ENCODE measurements at regions not wholly inside any gene's neighbourhood (a gene's known extent, or its start where the extent isn't known, plus 50 kb on each side); places are given as distances from the start of the nearest gene placed in this dataset.

DNA sequence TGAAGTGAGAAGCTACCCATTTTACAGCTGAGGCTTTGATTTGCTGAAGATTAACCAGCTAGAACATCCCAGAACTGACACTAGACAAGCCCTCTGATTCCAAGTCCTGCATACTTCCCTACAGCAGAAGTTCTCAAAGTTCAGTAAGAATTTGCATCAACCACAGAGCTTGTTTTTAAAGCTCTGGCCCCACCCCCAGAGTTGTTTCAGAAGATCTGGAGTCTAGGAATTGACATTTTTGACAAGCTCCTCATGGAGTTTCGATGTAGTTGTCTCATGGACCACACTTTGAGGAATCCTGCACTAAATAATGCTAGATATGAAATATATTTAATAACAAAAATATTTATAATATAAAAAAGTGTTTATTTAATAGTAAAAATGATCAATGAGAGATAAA is 120.3 kb upstream of the ADAMTS18 start:
- no peak for DNase-seq (ENCODE audit: low spot score)

DNA sequence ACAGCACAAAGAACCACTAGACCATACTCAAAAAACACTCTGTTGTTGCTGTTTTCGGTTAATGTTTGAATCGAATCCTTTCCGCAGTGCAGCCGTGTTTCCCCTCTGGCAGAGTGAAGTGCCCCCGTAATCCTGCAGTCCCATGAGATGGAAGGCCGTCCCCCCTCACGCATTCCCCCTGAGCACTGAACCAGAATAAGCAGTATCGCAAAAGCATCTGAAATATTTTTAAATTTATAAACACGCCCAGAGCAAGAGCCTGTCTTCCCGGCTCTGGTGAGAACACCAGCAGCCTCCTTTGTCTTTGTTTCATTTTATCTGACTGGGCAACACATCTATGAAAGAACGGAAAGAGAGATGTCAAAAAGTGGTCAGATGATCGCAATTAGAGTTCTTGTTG is 121.0 kb upstream of the ADAMTS18 start:
- DNase-seq (ENCODE audit: low spot score) = no peak

GRCh38 chr16:77556201-77556873 is 121.5 kb upstream of the ADAMTS18 start:
- no peak for DNase-seq (ENCODE audit: low spot score)

GRCh38 chr16:77557385-77557784 is 122.6 kb upstream of the ADAMTS18 start:
- no peak for DNase-seq (ENCODE audit: low spot score)

GRCh38 chr16:77558786-77559185 is 124.0 kb upstream of the ADAMTS18 start:
- no peak for DNase-seq (ENCODE audit: low spot score)

- no peak for DNase-seq (ENCODE audit: low spot score)
These were observed 127.7 kb upstream of the ADAMTS18 start for GRCh38 chr16:77562497-77562896.

- DNase-seq (ENCODE audit: low spot score) = no peak
These were observed 130.1 kb upstream of the ADAMTS18 start for GRCh38 chr16:77564791-77565390.

DNA sequence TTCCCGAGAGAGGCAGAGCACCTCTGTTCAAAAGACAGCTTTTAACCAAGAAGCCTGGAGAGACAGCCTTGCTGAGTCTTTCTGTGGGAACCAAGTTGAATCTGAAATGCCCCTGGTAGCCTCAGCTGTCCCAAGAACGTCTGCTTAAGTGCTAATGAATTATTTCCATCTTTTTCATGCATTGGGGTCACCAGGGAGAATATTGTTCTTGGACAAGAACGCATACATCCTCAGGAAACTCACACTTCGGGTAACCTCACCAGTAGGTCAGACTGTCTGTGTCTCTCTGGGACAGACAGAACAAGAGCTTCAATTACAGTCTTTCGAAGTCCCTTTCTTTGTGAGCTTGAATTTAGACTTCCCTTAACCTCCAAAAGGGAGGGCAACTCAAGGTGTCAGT is 134.6 kb upstream of the ADAMTS18 start:
- no peak for DNase-seq (ENCODE audit: low spot score)

- no peak for DNase-seq (ENCODE audit: low spot score)
These were observed 135.7 kb upstream of the ADAMTS18 start for GRCh38 chr16:77570574-77570973.

DNA sequence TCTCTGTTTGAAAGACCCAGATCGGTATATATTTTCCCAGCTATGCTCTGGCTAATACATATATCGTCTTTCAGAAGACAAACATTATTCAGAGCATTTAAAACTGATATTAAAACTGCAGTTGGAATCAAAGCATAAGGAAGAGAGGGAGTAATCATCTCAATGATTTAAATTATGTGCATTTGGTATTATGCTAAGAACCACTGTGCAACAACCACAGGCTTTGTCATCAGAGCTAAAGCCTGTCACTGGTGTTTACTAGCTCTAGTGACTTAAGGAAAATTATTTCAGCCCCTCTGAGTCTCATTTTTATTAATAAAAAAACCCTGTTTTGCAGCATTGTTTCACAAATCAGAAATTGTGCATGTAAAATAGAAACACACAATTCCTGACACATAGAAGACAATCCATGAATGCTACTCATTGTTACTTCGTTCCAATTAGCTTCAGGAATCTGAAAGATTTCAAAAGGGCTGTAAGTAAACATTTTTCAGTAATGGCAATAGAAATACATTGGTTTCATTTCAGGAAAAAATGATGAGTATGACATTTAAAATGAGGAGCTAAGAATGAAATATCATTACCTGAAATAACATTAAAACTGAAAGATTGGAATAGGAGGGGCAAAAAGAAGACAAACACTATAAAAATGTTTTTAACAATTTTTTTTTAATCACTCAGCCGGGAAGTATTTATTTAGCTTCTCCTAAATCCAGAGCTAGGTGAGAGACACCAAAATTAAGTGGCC is 136.5 kb upstream of the ADAMTS18 start:
- DNase-seq (ENCODE audit: low spot score) = peak; percentile 29

- no peak for DNase-seq (ENCODE audit: low spot score)
These were observed 140.2 kb upstream of the ADAMTS18 start for GRCh38 chr16:77574867-77575624.

DNA sequence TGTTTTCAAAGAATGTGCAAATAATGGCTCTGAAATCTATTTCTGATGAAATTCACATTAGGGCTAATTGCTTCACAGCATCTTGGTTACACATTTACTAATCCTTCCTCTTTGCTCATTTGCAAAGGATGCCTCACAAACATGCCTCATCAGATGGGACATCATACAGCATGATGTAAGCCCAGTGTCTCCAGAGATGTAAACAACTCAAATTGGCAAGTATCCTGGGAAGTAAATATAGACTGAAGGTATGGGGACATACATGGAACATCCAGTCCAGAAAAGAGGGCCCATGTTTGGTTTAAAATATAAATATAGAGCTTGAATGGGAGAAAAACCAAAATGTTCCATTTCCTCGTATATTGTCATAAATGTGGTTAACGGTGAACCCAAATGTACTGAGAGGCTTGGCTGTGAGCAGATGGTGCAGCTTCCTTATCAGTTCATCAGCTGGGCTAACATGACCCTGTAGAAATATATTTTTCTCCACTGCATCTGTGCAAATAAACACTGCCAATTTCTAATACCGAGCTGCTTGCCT is 142.9 kb upstream of the NUDT7 start:
- no peak for DNase-seq (ENCODE audit: low spot score)

- no peak for DNase-seq (ENCODE audit: low spot score)
These were observed 140.6 kb upstream of the NUDT7 start for GRCh38 chr16:77581706-77582105.

GRCh38 chr16:77584205-77584859 is 138.0 kb upstream of the NUDT7 start:
- peak; percentile 71 for DNase-seq (ENCODE audit: low spot score)

DNA sequence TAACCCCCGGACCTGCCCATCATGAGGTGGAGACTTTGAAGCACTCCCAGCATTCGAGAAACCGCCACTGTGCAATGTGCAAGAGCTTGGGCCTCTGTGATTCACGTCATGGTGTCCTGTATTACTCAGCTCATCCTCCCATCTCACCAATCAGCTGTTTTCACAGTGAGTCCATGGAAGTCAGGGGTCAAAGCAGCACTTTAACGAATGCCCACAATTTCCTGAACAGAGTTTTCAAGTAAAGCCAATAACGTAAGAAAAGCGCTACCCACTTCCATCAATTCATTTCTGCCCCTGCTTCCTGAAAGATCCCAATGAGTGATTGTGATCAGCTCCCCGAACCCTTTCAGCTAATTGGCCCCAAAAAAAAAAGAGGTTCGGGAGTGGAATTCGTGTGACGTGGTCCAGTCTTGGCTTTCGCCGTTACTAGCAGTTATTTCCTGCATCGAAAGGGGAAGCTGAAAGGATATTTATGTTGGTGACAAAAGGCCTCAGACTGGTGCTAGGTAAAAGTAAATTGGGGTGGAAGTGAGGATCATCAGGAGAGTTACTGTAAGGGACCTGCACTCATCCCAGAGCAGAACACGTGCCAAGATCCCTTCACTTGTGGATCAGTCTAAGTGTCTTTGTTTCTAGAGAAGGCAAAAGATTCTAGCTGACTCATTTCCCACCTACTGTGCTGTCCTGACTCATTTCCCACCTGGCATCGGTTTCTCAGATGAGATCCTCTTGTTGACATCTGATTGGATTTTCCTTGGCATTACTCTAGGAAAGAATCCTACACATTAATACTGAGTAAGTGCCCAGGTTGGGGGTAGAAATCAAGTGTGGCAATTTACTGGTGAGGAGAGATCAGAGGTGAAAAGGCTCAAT is 136.7 kb upstream of the NUDT7 start:
- DNase-seq (ENCODE audit: low spot score) = peak; percentile 4

DNA sequence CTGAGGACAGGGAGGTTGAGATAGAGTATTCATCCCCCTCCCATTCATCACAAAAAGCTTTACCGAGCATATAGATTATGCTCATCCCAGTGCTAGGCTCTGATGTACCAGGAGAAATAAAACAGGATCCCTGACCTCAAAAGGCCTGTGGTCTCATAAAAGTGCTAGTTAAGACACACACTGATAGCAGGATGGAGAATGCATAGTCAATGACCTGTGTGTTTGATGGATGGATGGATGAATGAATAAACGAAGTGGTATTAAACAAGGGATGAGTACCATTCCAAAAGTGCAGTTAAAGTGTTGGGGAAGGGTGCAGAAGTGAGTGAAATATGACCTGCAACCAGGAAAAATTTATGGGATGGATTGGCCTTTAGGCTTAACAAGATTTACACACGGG is 133.9 kb upstream of the NUDT7 start:
- no peak for DNase-seq (ENCODE audit: low spot score)

GRCh38 chr16:77589071-77589765 is 133.1 kb upstream of the NUDT7 start:
- no peak for DNase-seq (ENCODE audit: low spot score)

GRCh38 chr16:77590707-77591106 is 131.6 kb upstream of the NUDT7 start:
- DNase-seq (ENCODE audit: low spot score) = no peak

DNA sequence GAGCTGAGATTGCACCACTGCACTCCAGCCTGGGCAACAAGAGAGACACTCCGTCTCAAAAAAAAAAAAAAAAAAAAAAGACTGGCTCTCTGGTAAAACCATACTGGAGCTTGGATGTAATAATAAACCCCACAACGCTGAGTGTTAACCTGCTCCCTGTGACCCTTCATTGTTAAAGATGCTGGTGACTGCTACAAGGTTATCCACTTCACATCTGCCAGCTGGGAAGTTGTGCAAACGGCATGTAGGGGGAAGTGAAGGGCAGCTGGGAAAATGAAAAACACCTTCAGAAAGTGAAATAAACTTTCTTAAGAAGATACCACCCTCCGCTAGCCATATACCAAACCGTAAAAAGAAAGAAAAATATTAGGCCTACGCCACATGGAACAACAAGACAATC is 131.0 kb upstream of the NUDT7 start:
- no peak for DNase-seq (ENCODE audit: low spot score)

GRCh38 chr16:77592021-77592420 is 130.3 kb upstream of the NUDT7 start:
- DNase-seq (ENCODE audit: low spot score) = no peak

Data from pons (tissue), 1 donor.